ENCODE measurements at regions not wholly inside any gene's neighbourhood (a gene's known extent, or its start where the extent isn't known, plus 50 kb on each side); places are given as distances from the start of the nearest gene placed in this dataset.

- DNase-seq (ENCODE audit: low read depth in 2 of 2, low spot score in 1 of 2): no peak
Observed at GRCh38 chr3:194962056-194962455, 276.4 kb downstream of the FAM43A start.

GRCh38 chr3:194964809-194965208 lies 279.1 kb downstream of the FAM43A start:
- DNase-seq (ENCODE audit: low read depth in 2 of 2, low spot score in 1 of 2): no peak

DNA sequence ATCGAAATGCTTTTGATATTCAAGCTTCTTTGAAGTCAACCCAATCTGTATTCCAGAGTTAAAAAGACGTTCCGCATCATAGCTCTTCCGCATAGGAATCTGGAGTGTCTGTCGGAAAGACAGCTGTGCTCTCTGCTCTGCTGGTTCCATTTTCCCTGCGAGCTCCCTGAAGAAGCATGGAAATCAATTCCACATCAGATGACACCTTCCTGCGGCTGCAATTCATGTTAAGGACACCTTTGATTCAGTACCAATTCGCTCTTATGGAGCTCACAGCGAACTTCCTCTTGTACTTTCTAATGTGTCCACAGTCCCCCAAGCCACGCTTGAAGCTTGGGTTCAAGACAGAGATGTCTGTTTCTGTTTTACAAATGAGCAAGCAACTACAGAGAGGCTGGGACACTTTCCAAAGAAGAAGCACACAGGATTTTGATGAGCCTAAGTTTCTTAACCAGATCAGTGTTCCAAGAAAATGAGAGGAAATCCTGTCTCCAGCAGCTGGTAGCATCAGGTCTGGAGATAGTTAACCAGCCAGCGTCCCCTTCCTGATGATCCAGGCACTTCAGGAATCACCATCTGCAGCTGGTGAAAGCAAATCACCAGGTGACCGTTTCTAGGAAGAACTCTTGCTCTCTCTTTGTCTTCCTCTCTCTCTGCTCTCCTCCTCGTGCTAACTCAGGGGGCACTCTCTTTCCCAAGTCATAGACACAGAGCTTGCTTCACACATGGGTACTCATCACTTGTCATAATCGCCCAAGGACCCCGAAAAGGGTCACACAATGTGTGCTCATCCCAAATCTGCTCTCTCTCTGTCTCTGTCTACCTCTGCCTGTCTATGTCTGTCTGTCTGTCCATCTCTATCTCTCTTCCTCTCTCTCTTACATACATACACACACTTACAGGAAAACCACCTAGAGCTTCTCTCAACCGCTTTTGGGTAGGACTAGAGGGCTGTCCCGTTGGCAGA lies 281.8 kb downstream of the FAM43A start:
- DNase-seq (ENCODE audit: low read depth in 2 of 2, low spot score in 1 of 2): no peak

DNA sequence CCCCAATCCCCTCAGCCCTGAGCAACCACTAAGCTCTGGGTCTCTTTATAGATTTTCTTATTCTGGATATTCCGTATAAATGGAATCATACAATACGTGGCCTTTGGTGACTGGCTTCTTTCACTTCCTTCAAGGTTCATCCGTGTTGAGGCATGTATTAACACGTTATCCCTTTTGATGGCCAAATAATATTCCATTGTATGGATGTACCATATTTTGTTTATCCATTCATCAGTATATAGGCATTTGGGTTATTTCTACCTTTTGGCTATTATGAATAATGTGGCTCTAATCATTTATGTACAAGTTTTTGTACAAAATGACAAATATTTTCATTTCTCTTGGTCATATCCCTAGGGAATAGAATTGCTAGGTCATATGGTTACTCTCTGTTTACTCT lies 284.4 kb downstream of the FAM43A start:
- DNase-seq (ENCODE audit: low read depth in 2 of 2, low spot score in 1 of 2): no peak

GRCh38 chr3:194971009-194971408 lies 285.3 kb downstream of the FAM43A start:
- DNase-seq (ENCODE audit: low read depth in 2 of 2, low spot score in 1 of 2): no peak

GRCh38 chr3:194971965-194972364 lies 286.3 kb downstream of the FAM43A start:
- DNase-seq (ENCODE audit: low read depth in 2 of 2, low spot score in 1 of 2): no peak

DNA sequence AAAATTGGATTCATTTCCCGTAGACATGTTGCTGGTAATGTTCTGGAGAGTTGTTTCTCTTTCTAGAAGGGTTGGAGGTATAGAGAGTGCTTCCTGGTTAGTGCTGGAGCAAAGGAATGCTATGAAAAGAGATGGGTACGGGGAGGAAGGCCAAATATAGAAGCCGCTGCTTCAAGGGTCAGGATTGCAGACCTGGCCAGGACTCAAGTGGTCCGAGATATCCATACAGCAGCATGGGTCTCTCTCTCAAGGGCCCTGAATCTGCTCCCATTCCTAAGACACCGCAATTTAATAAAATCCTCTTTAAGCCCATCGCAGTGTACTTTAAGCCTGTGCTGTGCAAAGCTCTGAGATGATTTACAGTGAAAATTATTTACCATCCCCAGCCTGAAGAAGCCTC lies 287.0 kb downstream of the FAM43A start:
- DNase-seq (ENCODE audit: low read depth in 2 of 2, low spot score in 1 of 2): no peak

DNA sequence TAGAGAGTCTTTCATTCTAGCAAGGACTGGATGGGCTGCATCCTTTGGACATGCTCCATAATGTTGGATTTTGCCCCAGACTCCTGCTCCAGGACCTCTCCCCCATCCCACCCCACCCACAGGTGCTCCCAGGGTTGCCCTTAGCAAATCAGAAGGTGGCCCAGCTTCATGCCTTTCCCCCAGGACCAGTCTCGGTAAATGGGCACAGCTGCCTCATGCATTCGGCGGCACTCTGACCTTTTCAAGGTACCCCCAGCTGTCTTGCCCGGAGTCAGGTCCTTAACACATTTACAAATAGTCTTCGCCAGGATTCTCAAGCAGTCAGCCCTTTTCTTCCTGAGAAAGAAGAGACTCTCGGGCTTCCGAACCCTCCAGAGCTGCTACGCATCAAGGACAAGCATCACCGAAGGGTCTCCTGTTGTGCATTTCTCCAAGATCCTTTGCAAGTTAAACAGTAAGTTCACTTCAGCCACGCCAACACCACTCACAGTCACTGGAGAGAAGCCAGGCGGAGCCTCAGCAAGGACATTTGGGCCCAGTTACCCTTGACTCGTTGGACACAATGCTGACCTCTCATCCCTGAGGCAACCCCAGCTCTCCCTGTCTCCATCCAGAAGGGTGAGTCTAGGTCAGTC lies 287.8 kb downstream of the FAM43A start:
- no peak for DNase-seq (ENCODE audit: low read depth in 2 of 2, low spot score in 1 of 2)

- no peak for DNase-seq (ENCODE audit: low read depth in 2 of 2, low spot score in 1 of 2)
Observed at GRCh38 chr3:194974468-194975135, 288.9 kb downstream of the FAM43A start.

- DNase-seq (ENCODE audit: low read depth in 2 of 2, low spot score in 1 of 2): no peak
Observed at GRCh38 chr3:194976049-194976451, 290.4 kb downstream of the FAM43A start.

DNA sequence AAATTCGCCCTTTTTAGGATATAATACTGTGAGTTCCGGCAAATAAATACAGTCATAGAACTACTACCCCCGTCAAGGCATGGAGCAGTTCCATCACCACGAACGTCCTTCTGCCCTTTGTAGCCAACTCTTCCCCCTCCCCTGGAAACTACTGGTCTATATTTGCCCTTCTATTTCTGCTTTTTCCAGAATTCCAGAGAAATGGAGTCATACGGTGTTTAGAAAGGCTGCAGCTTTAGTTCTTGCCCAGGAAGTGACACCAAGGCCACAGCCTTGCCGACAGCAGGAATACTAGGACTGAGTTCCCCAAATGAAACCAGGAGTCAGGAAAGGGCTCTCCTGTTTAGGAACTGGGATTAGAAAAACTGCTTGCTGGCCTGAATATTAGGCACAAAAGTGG lies 291.2 kb downstream of the FAM43A start:
- DNase-seq (ENCODE audit: low read depth in 2 of 2, low spot score in 1 of 2): no peak

DNA sequence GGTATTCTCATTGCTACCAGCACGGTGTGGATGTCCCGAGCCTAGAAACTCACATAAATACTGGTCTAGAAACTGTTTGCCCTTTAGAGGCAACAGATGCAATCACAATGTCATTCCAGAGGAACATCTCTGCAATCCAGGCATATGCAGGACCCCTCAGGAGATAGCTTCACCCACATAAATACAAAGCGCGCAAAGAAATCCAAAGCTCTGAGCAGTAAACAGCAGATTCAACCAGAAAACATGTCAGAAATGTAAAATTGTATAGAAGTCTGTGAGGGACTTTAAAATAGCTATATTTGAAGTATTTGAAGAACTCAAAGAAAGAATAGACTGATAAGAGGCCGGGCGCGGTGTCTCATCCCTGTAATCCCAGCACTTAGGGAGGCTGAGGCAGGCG lies 291.7 kb downstream of the FAM43A start:
- no peak for DNase-seq (ENCODE audit: low read depth in 2 of 2, low spot score in 1 of 2)

DNA sequence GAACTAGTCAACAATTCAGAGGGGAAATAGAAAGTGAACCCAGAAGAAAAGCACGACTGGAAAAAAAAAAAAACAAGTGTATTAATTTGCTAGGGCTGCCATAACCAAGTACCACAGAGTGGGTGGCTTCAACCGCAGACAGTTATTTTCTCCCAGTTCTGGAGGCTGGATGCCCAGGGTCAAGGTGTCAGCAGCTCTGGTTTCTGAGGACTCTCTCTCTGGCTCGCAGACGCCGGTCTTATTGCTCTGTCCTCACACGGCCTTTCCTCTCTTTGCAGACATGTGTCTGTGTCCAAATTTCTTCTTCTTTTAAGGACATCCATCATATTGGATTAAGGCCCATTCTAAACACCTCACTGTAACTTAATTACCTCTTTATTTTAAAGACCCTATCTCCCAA lies 291.8 kb downstream of the XXYLT1 start:
- DNase-seq (ENCODE audit: low read depth in 2 of 2, low spot score in 1 of 2): no peak

DNA sequence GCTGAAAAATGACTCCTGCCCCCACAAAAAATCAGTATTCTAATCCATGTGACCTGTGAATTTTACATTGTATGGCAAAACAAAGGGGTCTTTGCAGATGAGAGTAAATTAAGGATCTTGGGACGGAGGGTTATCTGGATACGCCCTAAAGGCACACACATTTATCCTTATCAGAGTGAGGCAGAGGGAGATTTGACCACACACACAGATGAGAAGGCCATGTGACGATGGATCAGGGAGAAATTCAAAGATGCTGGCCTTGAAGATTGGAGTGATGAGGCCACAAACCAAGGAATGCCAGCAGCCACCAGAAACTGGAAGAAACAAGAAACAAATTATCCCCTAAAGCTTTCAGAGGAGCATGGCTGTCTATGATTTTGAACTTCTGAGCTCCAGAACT lies 288.5 kb downstream of the XXYLT1 start:
- no peak for DNase-seq (ENCODE audit: low read depth in 2 of 2, low spot score in 1 of 2)

GRCh38 chr3:194983121-194983520 lies 287.8 kb downstream of the XXYLT1 start:
- DNase-seq (ENCODE audit: low read depth in 2 of 2, low spot score in 1 of 2): no peak

- DNase-seq (ENCODE audit: low read depth in 2 of 2, low spot score in 1 of 2): no peak
Observed at GRCh38 chr3:194983620-194984019, 287.3 kb downstream of the XXYLT1 start.

DNA sequence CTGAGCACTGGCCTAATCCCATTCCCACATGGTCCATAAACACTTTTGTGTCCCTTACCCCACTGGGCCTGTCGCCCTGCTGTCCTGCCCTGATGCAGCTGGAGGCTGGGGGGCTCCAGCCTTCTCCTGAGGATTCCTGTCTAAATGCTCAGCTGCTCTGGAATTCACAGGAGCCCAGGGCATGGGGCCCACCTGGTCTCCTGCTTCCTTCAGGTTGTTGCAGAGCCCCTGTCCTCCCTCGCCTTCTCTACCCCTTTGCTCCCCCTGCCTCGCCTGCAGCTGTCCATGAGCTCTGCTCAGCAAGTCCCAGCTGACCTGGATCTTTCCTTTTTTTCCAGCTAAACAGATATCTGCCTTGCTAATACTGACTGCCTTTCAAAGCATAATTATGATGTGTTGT lies 286.9 kb downstream of the XXYLT1 start:
- DNase-seq (ENCODE audit: low read depth in 2 of 2, low spot score in 1 of 2): no peak

- no peak for DNase-seq (ENCODE audit: low read depth in 2 of 2, low spot score in 1 of 2)
Observed at GRCh38 chr3:194984622-194985021, 286.3 kb downstream of the XXYLT1 start.

- DNase-seq (ENCODE audit: low read depth in 2 of 2, low spot score in 1 of 2): no peak
Observed at GRCh38 chr3:194985031-194985578, 285.9 kb downstream of the XXYLT1 start.

- DNase-seq (ENCODE audit: low read depth in 2 of 2, low spot score in 1 of 2): no peak
Observed at GRCh38 chr3:194986208-194987043, 284.5 kb downstream of the XXYLT1 start.
